Keratinocyte (primary cell): ENCODE measurements at regions not wholly inside any gene's neighbourhood (a gene's known extent, or its start where the extent isn't known, plus 50 kb on each side); places are given as distances from the start of the nearest gene placed in this dataset.

Source experiments
- EZH2 ChIP-seq: IDR thresholded peaks from one replicate; pipeline ENCODE4 v1.6.1; 2012; ENCODE audit warnings: inconsistent platforms, mild to moderate bottlenecking, low read length, moderate library complexity
- TF ChIP-seq, protein P1 (sequence below), 3 experiments: IDR thresholded peaks in 1 of 3; conservative IDR thresholded peaks in 1 of 3; optimal IDR thresholded peaks in 1 of 3; 2 replicates in 2 of 3; 3 replicates in 1 of 3; pipeline versions ENCODE3 to v1.5.1; 2011; ENCODE audit warnings: low read length in 3 of 3, mild to moderate bottlenecking in 3 of 3, moderate library complexity in 2 of 3, control low read depth in 1 of 3, inconsistent platforms in 1 of 3; ENCODE audit not compliant: insufficient read depth in 2 of 3; ENCODE audit errors: extremely low read depth in 1 of 3

DNA sequence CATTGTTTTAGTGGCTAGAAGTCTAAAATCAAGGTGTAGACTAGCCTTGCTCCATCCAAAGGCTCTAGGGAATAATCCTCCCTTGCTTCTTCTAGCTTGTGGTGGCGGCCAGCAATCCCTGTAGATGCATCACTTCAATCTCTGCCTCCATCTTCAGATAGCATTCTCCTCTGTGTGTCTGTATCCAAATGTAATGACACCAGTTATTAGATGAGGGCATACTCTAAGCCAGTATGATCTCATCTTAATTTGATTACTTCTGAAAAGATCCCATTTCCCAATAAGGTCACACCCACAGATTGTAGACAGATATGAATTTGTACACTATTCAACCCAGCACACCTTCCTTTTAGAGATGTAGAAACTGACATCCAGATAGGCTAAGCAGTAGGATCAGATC lies 334.5 kb upstream of the KCNMB2 start:
- TF ChIP-seq, protein P1, sequence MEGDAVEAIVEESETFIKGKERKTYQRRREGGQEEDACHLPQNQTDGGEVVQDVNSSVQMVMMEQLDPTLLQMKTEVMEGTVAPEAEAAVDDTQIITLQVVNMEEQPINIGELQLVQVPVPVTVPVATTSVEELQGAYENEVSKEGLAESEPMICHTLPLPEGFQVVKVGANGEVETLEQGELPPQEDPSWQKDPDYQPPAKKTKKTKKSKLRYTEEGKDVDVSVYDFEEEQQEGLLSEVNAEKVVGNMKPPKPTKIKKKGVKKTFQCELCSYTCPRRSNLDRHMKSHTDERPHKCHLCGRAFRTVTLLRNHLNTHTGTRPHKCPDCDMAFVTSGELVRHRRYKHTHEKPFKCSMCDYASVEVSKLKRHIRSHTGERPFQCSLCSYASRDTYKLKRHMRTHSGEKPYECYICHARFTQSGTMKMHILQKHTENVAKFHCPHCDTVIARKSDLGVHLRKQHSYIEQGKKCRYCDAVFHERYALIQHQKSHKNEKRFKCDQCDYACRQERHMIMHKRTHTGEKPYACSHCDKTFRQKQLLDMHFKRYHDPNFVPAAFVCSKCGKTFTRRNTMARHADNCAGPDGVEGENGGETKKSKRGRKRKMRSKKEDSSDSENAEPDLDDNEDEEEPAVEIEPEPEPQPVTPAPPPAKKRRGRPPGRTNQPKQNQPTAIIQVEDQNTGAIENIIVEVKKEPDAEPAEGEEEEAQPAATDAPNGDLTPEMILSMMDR (optimal IDR thresholded peaks at IDR 0.05 in 1 of 3, IDR thresholded peaks at IDR 0.05 in 1 of 3, conservative IDR thresholded peaks at IDR 0.05 in 1 of 3; ENCODE audit: extremely low read depth in 1 of 3, insufficient read depth in 2 of 3, low read length in 3 of 3), result no peak
- no peak for TF ChIP-seq EZH2
